CD4-positive, alpha-beta T cell treated with Interleukin-17A for 4 hours (primary cell): ENCODE measurements at regions not wholly inside any gene's neighbourhood (a gene's known extent, or its start where the extent isn't known, plus 50 kb on each side); places are given as distances from the start of the nearest gene placed in this dataset.

Source experiments
- DNase-seq: peaks from one replicate; pipeline ENCODE4 v3.0.0-alpha.2; 2020; ENCODE audit warnings: mixed read lengths

DNA sequence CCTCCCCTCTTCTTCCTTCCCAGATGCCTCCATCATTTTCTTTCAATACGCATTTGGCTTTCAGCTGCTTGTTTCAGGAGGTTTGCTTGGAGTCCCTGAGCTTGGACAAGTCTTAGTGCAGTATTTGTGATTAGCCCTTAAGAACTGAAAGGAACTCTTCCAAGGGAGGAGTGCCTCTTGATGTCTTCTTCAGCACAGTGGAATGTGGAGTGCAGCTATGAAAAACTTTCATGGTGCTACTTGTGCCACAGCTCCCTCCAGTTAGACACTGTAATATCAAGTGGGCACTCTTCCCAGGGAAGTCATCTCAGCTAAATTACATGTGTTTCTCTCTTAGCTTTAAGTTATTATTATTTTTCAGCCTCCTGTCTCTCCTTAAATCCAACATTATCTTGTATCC is 173.1 kb downstream of the NECTIN3 start:
- DNase-seq: no peak

DNA sequence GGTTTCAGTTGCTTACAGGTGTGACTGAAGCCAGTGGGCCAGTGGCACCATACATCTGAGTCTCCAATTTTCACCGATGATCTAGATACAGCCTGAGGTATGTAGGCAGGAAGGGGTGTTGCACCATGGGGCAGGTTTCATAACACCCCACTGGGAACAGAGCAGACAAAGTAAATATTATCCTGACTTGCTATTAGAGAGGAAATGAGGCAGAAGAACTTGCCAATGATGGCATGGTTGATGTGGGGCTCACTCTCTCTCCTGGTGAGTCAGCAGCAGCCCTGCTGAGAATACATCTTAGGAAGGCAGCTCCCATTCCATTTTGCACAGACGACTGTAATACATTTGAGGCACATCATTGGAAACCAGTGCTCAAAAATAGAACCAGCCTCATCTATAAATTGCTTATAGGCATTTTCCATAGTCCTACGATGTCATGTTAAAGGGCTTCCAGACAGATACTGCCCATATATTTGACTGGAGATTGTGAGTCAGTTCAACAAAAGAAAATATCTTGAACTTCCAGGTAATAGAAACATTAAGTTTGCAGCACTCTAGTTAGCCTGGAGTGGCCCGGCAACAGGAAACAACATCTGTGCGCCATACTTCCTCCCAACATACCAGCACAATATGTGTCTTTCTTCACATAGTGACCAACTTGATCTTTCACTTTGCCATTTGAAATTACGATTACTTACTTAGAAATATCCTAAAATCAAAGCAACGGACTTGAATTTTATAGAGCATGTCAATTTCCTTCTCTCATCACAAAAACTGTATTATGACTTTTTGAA is 175.5 kb downstream of the NECTIN3 start:
- no peak for DNase-seq

DNA sequence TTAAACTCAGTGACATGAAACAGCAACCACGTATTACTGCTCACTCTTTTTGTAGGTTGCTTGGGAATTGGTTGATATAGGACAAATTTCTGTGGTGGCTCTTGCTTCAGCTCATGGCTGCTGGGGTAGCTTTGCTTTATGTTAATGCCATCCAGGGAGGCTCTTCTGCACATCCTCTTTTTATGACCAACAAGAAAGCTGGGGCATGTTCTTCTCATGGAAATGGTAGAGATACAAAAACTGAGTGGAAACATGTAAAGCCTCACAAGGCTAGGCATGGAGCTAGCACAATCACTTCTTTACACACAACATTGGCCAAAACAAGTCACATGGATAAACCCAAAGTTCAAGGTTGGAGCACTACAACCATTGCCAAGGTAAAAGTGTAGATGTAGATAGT is 176.8 kb downstream of the NECTIN3 start:
- no peak for DNase-seq

DNA sequence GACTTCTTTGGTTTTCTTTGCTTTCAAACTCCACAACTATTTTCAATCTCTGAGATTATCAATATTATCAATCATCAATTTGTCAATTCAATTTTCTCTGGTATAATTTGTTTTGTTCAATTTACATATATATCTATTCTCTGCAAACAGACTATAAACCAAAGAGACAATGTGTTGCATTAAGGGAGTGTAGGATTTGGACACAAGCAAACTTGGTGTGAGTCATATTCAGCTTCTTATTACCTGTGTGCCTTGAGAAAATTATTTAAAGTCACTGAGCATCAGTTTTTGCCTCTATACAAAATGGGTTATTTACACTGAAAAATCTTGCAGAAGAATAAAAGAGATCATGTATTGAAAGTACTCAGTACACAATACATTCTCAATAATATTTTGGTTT is 177.8 kb downstream of the NECTIN3 start:
- no peak for DNase-seq

DNA sequence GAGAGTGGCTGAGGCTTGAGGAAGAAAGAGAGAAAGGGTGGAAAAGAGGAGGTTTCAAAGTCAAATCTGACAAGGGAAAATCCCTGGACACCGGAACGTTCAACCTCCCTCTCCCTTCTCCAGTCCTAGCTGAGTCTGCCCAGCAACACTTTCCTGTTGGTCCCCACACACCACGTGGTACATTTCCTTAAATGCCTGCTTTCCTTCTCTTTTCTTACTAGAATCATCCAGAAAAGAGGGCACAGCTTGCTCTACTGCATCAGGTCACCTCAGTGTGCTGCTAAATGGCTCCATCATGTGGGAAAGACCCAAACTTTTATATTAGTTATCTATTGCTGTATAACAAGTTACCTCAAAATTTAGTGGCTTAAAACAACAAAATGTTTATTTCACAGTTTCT is 181.2 kb downstream of the NECTIN3 start:
- DNase-seq: no peak

DNA sequence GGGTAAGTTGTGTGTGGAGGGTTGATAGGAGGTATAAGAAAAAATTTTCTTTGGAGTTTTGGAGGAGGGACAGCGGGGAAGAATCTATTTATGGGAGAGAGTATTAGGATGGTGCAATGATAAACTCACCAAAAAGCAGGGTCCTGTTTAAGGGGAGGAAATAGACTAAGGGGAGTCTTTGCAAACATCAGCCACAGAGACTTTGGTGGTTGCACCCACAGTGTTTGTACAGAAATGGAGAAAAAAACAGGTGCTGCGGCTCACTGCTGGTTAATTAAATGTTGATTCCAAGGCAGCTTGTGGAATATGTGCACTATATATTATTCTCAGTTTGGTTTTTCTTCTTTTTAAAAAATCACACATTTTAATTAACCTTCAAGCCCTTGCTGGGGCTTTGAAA is 182.1 kb downstream of the NECTIN3 start:
- no peak for DNase-seq

DNA sequence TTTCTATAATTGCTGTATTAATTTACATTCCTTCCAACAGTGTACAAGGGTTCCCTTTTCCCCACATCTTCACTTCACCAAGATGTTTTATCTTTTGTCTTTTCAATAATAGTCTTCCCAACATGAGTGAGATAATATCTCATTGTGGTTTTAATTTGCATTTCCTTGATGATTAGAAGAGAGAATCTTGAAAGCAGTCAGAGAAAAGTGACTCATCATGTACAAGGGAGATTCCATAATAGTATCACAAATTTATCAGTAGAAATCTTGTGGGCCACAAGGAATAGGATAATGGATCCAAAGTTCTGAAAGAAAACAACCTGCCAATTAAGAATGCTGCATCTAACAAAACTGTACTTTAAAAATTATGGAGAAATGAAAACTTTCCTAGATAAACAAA is 189.3 kb downstream of the NECTIN3 start:
- DNase-seq: no peak

DNA sequence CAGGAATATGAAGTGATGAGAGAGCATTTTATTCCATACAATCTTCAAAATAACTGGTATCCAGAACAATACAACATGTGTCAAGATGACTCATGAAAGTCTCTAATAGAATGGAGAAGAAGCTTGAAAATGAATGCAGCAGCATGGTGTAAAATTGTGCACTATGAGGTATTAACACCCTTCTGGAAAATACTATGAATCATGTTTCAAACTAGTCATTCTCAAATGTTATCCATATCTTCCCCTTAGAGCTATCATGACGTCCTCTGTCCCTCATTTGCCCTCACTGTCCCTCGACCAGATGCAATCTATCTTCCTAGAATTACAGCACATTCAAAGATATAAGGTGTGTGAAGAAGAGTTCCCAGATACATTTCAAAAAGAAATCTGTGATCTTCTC is 198.2 kb downstream of the NECTIN3 start:
- no peak for DNase-seq

DNA sequence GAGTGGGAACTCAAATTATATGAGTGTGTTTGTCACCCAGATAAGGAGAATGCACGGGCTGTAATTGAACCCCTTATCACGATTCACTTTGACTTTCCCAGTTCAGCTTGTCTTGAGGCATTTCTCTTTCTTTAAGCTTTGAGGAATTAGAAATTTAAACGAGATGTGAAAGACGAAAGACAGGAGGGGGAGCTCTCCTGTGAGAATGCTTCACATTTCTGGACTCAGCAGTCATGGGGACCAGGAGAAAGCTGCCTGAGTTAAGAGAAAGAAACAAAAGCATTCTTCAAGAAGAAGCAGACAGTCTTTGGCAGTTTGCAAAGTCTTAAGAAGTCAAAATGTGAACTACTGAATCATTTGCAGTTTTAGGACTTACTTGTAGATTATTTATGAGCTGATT is 205.6 kb downstream of the NECTIN3 start:
- DNase-seq: no peak

DNA sequence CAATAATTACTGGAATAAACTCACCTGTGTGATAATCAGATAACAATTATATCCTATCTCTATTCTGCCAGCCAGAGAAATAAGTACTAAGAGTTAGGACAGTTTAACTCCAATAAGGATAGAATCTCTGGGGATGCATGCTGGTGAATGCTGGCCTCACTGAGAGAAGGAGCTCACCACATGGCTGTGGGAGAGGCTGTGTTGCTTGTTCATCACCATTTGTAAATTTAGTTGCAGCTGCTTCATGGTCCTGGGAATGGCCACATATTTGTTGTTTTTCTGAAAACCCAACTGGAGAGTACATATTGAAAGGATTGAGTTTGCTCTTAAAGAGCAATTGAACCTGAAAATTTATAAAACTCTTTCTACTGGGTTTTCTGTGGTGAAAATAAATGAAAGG is 207.3 kb downstream of the NECTIN3 start:
- DNase-seq: no peak

DNA sequence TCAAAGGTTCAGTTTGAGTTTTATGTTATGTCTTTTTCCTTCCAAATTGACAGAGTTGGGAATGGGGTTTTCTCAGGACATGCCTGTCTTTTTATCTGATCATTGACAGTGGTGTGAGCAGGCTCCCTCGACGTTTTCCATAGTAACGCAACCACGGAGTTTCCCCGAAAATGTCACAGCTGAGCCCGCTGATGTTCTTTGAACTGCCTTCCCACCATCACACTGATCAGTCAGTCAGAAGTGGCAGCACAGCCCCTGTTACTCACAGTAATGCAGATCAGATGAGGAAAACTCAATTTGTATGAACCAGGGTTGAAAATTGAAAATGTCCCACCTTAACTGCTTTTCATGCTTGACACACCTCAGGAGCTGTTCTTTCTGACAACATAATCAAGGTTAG is 210.4 kb downstream of the NECTIN3 start:
- DNase-seq: no peak

DNA sequence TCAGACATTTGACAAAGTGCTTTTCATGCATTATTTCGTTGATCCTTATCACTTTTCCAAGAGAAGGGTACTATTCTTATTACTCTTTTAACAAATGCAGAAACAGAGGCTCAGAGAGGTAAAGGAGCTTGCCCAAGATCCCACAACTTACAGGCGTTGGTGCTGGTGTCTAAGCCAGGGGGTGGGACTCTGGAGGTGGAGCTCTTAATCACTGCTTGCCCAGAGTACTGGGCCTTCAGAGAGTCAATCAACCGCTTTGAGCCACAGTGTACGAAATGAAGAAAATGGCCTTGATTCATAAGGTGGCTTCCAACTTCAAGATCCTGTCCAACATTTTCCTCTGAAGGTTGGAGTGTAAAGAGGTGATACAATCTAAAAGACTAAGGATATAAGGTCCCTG is 211.5 kb downstream of the NECTIN3 start:
- DNase-seq: no peak

DNA sequence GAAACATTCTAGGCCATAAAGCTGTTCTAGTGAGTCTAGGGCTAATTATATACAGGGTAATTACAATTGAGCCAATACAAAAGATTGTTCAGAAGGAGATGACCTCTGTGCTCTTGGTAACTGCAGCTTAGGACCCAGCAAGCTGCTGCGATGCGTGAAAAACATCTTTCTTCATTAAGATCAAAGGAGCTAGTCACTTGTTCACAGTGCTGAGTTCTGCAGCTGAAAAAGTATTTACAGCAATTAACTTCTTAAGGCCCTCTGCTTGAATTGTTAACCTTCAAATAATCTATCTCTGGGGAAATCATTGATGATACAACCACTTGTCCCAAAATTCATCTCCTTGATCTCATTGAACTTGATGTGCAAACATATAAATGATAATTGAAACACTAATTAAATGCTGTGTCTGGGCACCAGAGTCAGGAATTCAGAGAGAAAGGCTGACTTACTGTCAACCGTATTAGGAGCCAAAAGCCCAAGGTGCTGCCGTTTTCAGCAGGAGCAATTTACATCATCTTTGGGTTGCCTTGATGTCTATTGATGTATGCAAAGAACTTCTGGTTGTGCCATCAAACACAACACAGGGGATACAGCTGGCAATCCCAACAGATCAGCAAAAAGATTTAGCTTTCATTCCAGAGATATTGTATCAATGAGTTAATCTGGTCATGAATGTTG is 213.0 kb downstream of the NECTIN3 start:
- DNase-seq: no peak

DNA sequence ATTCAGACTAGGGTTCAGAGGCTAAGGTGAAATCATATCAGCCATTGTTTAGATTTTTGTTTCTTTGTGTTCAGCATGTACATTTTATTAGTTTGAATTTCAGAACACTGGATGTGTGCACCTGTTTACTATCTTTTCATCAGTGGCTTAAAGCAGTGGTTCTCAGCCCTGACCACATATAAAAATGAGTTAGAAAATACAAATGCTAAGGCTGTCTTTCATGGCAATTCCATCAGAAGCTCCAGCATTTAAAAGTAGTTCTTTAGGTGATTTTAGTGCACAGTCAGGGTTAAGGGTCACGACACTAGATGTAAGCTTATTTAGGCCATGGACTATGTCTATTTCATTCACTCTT is 213.5 kb downstream of the NECTIN3 start:
- no peak for DNase-seq

DNA sequence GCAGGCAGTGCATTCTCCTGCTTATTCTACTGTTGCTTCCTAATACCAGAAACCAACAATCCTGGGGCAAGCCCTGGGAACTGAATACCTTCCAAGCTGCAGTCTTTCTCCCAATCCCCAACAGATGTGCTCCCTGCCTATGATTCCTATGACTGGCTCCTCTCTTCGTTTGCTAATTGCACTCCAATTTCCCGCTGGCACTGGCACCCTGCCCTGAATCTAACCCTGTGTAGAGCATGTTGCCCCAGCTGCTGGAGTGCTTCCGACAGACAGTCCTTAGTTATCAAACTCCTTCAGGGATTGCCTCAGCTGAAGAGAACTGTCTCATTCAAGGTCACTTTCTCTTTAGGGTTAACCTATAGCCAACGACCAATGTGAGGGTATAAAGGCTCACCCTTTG is 214.1 kb downstream of the NECTIN3 start:
- no peak for DNase-seq

DNA sequence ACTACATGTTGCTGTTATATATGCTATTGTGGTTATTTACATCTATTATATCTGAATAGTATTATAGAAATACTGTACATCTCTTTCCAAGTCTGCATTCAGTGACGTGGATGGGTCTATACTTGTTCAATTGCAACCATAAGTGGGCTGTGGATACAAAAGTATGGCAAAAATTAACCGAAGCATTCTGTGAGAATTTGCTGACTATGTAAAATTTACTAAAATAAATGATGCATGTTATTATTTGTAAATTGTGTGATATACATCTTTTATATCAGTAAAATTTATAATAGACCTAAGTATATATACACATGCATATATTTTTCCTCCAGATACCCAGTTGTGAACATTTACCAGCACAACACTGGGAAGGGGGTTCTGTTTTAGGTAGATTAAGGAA is 215.1 kb downstream of the NECTIN3 start:
- no peak for DNase-seq

DNA sequence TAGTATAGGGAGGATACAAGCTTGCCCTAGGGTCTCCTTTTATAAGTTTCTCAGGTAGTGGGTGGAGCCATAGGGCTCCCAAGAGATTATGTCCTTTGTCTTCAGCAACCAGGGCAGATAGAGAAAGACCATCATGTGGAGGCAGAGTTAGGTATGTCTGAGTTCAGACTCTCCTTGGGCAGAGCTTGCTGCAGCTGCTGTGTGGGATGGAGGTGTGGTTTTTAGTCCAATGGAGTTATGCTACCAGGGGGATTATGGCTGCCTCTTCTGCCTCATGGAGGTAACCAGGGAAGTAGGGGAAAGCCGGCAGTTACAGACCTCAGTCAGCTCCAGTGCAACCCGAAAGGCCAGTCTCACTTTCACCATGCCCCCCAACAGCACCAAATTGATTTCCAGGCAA is 220.5 kb downstream of the NECTIN3 start:
- no peak for DNase-seq

DNA sequence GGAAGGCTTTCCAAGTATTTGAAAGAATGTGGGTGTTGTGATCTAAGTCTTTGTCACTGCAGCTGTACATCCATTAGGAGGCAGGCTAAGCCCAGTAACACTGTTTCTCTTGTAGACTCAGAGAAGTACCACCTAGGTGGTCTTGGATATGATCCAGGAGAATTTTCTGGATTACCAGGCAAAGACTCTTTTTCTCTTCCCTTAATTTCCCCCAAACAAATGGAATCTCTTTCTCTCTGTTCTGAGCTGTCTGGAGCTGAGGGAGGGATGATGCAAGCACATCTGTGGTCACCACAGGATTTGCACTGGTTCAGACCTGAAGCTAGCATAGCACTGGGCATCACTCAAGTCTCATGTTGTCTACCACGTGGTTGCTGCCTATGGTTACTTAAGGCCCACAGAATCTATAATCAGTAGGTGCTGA is 227.6 kb downstream of the NECTIN3 start:
- no peak for DNase-seq

DNA sequence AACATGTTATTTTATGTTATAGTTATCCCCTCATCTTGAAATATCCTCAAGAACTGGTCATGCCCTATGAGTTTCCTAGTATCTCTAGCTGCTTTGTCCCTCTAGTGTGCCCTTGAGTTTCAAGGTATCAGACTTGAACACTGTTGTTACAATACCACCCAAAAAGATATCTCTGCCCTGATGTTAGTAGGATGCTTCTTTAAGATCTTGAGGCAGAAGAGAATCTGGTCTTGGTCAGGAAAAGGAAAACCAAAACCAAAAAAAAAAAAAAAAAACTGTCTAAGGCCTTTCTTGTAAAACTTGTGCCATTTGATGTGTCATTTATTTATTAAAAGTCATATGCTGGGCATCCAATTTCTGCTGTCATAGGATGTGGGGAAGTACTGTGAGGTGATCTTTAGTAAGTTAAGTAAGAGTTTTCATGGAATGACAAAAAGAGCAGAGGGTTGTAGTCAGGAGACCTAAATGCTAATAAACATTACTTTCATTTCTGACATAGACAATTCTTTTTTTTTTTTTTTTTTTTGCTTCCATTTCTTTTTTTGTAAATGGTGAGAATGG is 229.7 kb downstream of the NECTIN3 start:
- no peak for DNase-seq

DNA sequence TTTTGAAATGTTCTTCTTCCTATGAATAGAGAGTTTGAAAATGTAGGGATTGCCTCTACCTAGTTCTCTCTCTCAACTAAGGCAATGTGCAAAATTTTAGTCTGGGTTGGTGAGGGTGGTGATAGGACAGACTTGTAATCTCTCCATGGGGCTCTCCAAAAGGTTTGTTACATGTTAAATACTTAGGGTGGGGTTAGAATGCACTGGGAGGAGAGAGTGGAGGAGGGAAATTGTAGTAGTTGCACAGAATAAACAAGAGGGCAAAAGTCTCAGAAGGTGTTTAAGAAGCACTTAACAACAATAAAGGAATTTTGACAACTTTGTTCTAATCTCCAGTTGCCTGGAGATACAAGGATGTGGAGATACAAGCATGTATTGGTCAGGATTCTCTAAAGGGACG is 230.4 kb downstream of the NECTIN3 start:
- DNase-seq: no peak

DNA sequence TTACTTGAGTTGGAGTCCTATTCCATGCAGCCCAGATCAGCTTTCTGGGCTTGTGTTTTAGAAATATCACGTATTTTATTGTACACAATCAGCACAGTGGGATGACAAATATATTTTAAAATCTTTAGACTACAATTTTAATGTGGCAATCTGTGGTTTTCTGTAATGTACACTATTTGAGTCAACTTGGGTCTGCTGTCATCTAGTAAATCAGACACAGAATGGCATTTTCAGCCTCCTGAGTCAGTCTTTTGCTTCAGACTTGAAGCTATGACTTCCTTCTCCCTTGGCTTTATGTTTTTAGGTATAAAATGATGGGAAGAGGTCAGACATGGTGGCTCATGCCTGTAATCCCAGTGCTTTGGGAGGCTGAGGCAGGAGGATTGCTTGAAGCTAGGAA is 232.1 kb downstream of the NECTIN3 start:
- no peak for DNase-seq

DNA sequence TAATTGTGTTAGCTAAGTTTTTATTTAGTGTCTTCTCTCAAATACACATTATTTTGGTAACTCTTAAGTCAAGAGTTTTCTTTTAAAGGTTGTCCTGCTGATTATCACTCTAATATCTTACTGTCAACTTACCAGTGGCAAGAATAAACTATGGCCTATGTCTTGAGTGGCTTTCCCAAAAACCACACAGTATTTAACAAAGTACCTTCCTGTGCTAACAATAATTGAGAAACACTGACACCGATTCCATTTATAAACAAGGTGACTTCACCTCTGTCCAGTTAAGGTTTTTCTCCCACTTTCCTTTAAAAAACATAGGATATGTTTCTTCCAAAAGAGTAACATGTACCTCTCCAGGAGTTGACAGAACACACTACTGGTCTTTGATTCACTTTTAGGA is 234.3 kb upstream of the CD96 start:
- DNase-seq: no peak

DNA sequence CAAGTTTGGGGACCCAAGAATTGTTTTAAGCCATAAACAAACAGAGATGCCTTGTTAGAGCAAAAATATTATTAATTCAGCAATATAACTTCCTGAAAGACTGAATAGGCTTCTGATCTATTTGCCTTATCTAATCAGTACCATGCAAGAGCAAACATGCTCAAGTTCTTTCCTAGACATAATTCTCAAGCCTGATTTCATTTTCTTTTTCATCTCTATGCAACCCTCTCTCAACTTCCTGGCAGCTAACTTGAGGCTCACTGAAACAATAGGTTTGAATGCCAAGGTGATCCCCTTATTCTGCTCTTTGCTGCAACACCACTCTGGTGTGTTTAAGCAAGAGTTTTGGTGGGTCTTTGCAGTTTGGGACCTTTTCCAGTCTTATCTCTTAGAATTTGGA is 230.9 kb upstream of the CD96 start:
- DNase-seq: no peak

DNA sequence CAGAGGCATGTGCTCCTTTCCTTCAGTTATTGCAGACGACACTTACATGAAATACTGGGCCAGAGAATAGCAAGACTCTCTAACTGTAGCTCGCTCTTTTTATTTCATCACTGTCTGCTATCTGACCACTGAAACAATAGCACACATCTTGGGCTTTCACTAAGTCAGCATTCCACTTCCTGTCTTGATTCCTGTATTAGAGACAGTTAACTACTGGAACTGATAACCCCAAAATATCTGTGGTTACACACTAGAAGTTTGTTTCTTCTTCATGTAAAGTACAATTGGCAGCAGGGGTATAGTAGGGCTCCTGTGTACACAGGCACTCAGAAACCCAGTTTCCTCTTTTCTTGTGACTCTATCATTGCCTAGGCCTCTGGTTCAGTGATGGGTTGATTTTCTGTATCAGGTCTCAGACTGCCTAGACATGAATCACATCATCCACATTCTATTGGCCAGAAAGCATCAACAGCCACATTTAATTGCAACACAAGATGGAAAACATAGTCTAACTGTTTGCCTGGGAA is 230.2 kb upstream of the CD96 start:
- peak; percentile 11 for DNase-seq
